ENCODE measurements at regions not wholly inside any gene's neighbourhood (a gene's known extent, or its start where the extent isn't known, plus 50 kb on each side); places are given as distances from the start of the nearest gene placed in this dataset.

- no peaks in the 10 kb centered on the region for H3K9me3 ChIP-seq
- H3K4me1 ChIP-seq, result no peaks in the 10 kb centered on the region
- no peaks in the 10 kb centered on the region for H3K36me3 ChIP-seq
- no peak overlapping the region for H3K4me3 ChIP-seq
- no peaks in the 10 kb centered on the region for H3K27me3 ChIP-seq
- DNase-seq (ENCODE audit: low spot score), result no peak
- peak in 1 of 2 donors; percentile 10 for TF ChIP-seq CTCF (IDR thresholded peaks at IDR 0.05)
- no peak overlapping the region for H3K27ac ChIP-seq
These were observed 148.8 kb upstream of the ODAD2 start for GRCh38 chr10:28147706-28148105.

- H3K36me3 ChIP-seq, result no peaks in the 10 kb centered on the region
- H3K27me3 ChIP-seq, result no peaks in the 10 kb centered on the region
- H3K4me3 ChIP-seq, result no peak overlapping the region
- H3K4me1 ChIP-seq, result no peaks in the 10 kb centered on the region
- H3K9me3 ChIP-seq, result peaks cover 0 to 10% of the 10 kb centered on the region in 2 donors
- no peak for DNase-seq (ENCODE audit: low spot score)
- no peak for TF ChIP-seq CTCF (IDR thresholded peaks at IDR 0.05)
- no peak overlapping the region for H3K27ac ChIP-seq
These were observed 140.3 kb upstream of the ODAD2 start for GRCh38 chr10:28139138-28139537.

- Histone ChIP-seq H3K4me3 (no peak overlapping the region), H3K36me3 (no peaks in the 10 kb centered on the region), H3K4me1 (no peaks in the 10 kb centered on the region), H3K27ac (no peak overlapping the region), H3K9me3 (peaks cover 0 to 10% of the 10 kb centered on the region in 2 donors), H3K27me3 (no peaks in the 10 kb centered on the region)
- TF ChIP-seq CTCF (IDR thresholded peaks at IDR 0.05), result no peak
- no peak for DNase-seq (ENCODE audit: low spot score)
These were observed 139.3 kb upstream of the ODAD2 start for GRCh38 chr10:28137907-28138880.

- no peak for TF ChIP-seq CTCF (IDR thresholded peaks at IDR 0.05)
- H3K4me3 ChIP-seq, result no peak overlapping the region
These were observed 136.4 kb upstream of the ODAD2 start for GRCh38 chr10:28135258-28135657.

GRCh38 chr10:28130267-28130666, 131.4 kb upstream of the ODAD2 start:
- DNase-seq (ENCODE audit: low spot score), result no peak
- no peaks in the 10 kb centered on the region for H3K36me3 ChIP-seq
- H3K4me1 ChIP-seq, result no peaks in the 10 kb centered on the region

More at GRCh38 chr10:28135258-28135657, 136.4 kb upstream of the ODAD2 start:
- Histone ChIP-seq H3K27me3 (no peaks in the 10 kb centered on the region), H3K36me3 (no peaks in the 10 kb centered on the region), H3K4me1 (no peaks in the 10 kb centered on the region), H3K9me3 (peaks cover 0 to 10% of the 10 kb centered on the region in 2 donors), H3K27ac (no peak overlapping the region)
- no peak for DNase-seq (ENCODE audit: low spot score)

More at GRCh38 chr10:28130267-28130666, 131.4 kb upstream of the ODAD2 start:
- Histone ChIP-seq H3K9me3 (no peaks in the 10 kb centered on the region), H3K4me3 (no peak overlapping the region), H3K27me3 (no peaks in the 10 kb centered on the region), H3K27ac (no peak overlapping the region)
- TF ChIP-seq CTCF (IDR thresholded peaks at IDR 0.05), result no peak
